GM10266 (cell line): ENCODE measurements at regions not wholly inside any gene's neighbourhood (a gene's known extent, or its start where the extent isn't known, plus 50 kb on each side); places are given as distances from the start of the nearest gene placed in this dataset.

Source experiments
- DNase-seq: peaks from one replicate; pipeline ENCODE4 v3.0.0; 2012; ENCODE audit errors: extremely low spot score
- TF ChIP-seq, protein P1 (sequence below): IDR thresholded peaks from 2 replicates; pipeline ENCODE4 v1.5.1; 2012; ENCODE audit warnings: mild to moderate bottlenecking, low read depth; ENCODE audit not compliant: control insufficient read depth, insufficient read depth; ENCODE audit errors: missing control alignments

DNA sequence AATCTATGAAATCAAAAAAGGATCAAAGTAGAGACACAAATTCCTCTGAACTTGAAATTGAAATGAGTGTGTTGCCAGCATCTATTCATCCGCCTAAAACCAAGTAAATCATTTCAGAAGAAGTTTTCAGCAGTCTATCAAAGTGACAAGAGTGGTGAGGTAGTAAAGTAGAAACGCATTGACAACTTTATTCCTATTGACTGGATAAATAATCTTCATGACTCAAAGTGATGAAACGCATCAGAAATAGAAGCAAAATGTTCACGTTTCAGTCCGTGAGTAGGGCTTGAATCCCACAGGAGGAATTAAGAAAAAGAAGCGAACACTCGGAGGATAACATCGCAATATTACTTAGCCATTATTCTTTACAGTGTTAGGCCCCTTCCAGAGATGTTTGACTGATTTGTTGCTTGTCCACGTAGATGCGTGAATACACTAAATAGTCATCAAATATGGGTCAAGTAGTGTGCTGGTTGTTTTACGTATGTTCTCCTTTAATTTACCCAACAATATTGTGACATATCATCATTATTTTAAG is 314.4 kb downstream of the PLK2 start:
- DNase-seq: no peak
- TF ChIP-seq, protein P1, sequence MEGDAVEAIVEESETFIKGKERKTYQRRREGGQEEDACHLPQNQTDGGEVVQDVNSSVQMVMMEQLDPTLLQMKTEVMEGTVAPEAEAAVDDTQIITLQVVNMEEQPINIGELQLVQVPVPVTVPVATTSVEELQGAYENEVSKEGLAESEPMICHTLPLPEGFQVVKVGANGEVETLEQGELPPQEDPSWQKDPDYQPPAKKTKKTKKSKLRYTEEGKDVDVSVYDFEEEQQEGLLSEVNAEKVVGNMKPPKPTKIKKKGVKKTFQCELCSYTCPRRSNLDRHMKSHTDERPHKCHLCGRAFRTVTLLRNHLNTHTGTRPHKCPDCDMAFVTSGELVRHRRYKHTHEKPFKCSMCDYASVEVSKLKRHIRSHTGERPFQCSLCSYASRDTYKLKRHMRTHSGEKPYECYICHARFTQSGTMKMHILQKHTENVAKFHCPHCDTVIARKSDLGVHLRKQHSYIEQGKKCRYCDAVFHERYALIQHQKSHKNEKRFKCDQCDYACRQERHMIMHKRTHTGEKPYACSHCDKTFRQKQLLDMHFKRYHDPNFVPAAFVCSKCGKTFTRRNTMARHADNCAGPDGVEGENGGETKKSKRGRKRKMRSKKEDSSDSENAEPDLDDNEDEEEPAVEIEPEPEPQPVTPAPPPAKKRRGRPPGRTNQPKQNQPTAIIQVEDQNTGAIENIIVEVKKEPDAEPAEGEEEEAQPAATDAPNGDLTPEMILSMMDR: no peak

DNA sequence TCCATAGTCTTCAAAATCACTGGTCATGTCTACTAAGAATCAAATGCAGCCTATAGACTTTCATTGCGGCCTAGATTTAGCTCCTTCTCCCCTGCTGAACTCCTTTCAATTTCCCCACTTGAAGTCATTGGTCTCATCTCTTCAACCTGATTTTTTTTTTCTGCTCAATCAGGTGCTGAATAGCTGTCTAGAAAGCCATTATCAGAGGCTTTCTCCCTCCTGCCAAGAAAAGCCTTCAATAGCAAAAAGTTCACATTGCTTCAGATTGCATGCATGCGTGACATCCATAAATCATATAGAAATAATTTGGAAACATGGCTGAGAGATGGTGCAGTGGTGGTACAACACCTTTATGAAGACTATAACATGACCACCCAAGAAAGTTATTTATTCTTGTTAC is 316.2 kb downstream of the PLK2 start:
- DNase-seq: no peak

DNA sequence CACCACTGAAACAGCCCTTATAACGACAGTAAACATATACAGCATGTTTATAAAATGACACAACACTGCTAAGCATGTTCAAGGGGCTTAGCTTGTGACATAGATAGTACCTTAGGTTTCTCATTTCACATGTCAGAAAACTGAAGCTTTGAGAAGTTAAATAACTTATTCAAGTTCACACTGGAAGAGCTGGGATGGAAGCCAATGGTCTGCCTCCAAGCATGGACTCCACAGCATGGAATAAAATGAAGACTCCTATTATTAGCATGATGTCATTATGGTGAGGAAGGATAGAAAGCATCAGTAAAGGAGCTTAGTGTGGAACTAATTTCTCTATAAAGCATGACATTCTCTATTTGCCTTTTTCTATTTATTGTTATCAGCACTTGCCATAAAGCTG is 316.7 kb downstream of the PLK2 start:
- no peak for DNase-seq
- TF ChIP-seq, protein P1: no peak

More for the DNA sequence above, 316.2 kb downstream of the PLK2 start:
- TF ChIP-seq, protein P1: no peak

DNA sequence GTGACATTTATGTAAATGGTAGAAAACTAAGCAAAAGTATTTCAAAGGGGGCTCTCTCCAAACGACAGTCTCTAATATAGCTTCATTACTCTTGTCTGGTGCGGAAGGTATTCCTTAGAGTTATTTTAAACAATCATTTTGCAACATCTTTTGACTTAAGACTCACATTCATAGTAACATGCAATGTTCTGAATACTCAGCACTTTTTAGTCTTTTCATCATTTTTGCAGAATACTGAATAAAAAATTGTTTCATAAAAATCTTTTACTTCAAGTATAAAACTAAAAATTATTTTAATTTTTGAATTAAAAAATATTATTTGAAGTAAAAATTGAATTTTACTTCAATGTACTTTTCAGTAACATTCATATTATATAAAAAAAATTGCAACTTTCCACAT is 321.1 kb downstream of the PLK2 start:
- TF ChIP-seq, protein P1: no peak
- no peak for DNase-seq

DNA sequence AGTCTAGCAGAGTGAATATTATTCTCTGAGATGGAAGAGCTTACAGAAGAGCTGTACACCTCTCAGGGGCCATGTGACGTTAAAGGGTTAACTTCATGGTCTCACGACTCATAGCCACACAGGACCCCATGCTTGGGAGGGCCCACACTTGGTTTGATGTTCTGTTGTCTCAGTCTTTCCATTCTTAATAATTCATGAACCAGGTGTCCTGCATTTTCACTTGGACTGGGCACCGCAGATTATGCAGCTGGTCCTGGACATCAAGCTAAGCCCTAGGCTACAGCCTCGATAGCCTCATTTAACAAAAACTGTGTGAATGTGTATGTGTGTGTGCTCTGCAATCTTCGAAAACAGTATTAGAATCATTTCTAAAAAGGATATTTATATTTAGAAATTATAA is 323.5 kb downstream of the PLK2 start:
- TF ChIP-seq, protein P1: no peak

DNA sequence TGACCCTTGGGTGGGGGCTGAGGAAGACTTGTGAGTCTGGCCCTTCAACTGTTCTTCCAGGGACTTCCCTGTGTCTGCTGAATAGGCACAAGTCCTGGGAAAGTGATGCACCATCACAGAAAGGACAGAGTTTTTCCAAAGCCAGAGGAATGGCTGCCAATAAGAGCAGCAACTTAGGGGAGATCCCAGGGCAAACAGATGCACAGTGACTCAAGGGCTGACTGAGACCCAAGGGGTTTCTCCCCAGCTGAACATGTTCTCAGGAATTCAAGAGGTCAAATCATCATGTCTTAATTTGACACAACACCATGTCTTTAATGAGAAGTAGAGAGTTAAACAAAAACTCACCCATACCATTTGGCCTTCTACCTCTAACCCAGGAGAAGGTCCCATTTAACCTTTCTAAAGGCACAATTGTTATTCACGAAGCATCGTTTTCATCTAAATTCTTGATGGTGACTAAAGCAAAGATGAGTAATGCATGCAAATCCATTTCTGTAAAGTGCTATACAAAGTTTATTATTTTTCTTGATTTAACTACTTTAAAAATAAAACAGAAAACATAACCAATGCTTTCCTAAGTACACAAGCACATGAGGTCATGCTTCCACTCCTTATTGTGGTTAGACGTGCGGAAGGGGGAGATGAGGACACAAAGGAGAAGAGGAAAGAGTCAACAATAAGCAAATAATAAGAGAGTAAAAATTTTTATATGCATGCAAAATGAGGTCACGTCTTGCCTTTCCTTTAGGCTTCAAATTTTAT is 324.1 kb downstream of the PLK2 start:
- TF ChIP-seq, protein P1: no peak
- DNase-seq: no peak

More for the DNA sequence above, 323.5 kb downstream of the PLK2 start:
- DNase-seq: no peak

DNA sequence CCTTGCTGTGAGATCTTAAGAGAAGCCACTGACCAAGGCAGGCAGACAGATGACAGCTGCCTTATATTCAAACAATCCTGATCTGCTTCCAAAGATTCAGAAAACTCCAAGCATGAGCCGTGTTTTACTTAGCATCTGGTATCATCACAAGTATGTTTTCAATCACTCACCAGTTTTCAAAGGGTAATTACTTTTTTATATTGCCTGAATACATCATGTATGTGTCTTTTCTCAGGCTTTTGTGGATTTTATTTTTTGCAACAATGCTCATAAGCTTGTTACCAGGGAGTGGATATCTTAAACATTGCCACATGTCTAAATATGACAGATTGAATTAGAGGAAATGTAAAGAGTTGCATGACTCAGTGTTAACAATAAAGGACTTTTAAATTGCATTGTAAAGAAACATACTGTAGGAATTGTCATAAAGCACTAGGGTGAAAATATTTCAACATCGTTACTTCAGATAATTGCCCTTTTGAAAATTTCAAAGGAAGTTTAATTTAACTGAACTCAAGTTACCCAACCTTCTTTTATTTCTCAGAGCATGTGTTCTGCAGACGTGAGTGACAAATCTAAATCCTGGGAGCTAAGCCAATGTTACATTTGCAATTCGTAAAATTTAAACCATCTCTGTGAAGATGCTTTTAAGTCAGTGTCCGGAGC is 326.1 kb downstream of the PLK2 start:
- TF ChIP-seq, protein P1: no peak
- no peak for DNase-seq
